HG03354 (cell line): ENCODE measurements at regions not wholly inside any gene's neighbourhood (a gene's known extent, or its start where the extent isn't known, plus 50 kb on each side); places are given as distances from the start of the nearest gene placed in this dataset.
"Not testable (repeated sequence)": the region's sequence is repeated elsewhere in the genome, so short reads cannot be mapped to it uniquely, and the experiment has no call there.

Experiments used
- ATAC-seq: cut with Tn5 transposase; IDR thresholded peaks from one replicate; pipeline ENCODE4 v1.9.1; 2021; ENCODE audit warnings: mild to moderate bottlenecking; ENCODE audit not compliant: unreplicated experiment, poor library complexity, severe bottlenecking

GRCh38 chr10:83983578-83984255, 155.6 kb upstream of the GHITM start:
- ATAC-seq = no peak

- no peak for ATAC-seq
Observed at GRCh38 chr10:83984256-83984640, 155.1 kb upstream of the GHITM start.

- no peak for ATAC-seq
Observed at GRCh38 chr10:83986800-83987199, 152.5 kb upstream of the GHITM start.

GRCh38 chr10:83987216-83987615, 152.1 kb upstream of the GHITM start:
- no peak for ATAC-seq

GRCh38 chr10:83988435-83988834, 150.9 kb upstream of the GHITM start:
- no peak for ATAC-seq

GRCh38 chr10:83990126-83990525, 149.2 kb upstream of the GHITM start:
- peak; percentile 92 for ATAC-seq

- peak; percentile 56 for ATAC-seq
Observed at GRCh38 chr10:83991986-83992753, 147.1 kb upstream of the GHITM start.

GRCh38 chr10:83994325-83994724, 145.0 kb upstream of the GHITM start:
- ATAC-seq = no peak

GRCh38 chr10:83995738-83996331, 143.5 kb upstream of the GHITM start:
- no peak for ATAC-seq

- no peak for ATAC-seq
Observed at GRCh38 chr10:84004221-84004620, 135.1 kb upstream of the GHITM start.

GRCh38 chr10:84005403-84005802, 133.9 kb upstream of the GHITM start:
- no peak for ATAC-seq

GRCh38 chr10:84007482-84007881, 131.8 kb upstream of the GHITM start:
- no peak for ATAC-seq

GRCh38 chr10:84008878-84009277, 130.4 kb upstream of the GHITM start:
- ATAC-seq = peak; percentile 74

- ATAC-seq = no peak
Observed at GRCh38 chr10:84012431-84012830, 126.9 kb upstream of the GHITM start.

- peak; percentile 85 for ATAC-seq
Observed at GRCh38 chr10:84012831-84013458, 126.4 kb upstream of the GHITM start.

- no peak for ATAC-seq
Observed at GRCh38 chr10:84015877-84016595, 123.3 kb upstream of the GHITM start.

- ATAC-seq = no peak
Observed at GRCh38 chr10:84018826-84019225, 120.5 kb upstream of the GHITM start.

- not testable (repeated sequence) for ATAC-seq
Observed at GRCh38 chr10:84019854-84020458, 119.4 kb upstream of the GHITM start.

GRCh38 chr10:84026821-84027257, 112.5 kb upstream of the GHITM start:
- peak; percentile 54 for ATAC-seq
